PC-3 (cell line): ENCODE measurements at regions not wholly inside any gene's neighbourhood (a gene's known extent, or its start where the extent isn't known, plus 50 kb on each side); places are given as distances from the start of the nearest gene placed in this dataset.

ENCODE experiments used
- ATAC-seq: fragments of 200-7000 bp; cut with Tn5 transposase; 2 replicates; pipeline ENCODE4 v1.9.1; 2020; ENCODE audit warnings: mild to moderate bottlenecking, moderate library complexity
- BruUV-seq: library from RNA; stranded (reverse); fragments of 400-500 nt; replicated peaks from 2 replicates; lab custom pipeline; 2021; lab: Mats Ljungman, UMichigan
- CTCF ChIA-PET: fragments of 300-600 bp; sonication (Branson Sonifier 250); formaldehyde crosslinking; loops from one replicate; lab custom pipeline; 2022; ENCODE audit warnings: antibody characterized with exemption; lab: Charles Lee
- POLR2A ChIA-PET: fragments of 300-600 bp; sonication (Branson Sonifier 250); formaldehyde crosslinking; loops from one replicate; lab custom pipeline; 2022; ENCODE audit warnings: antibody characterized with exemption; ENCODE audit not compliant: unreplicated experiment; lab: Charles Lee
- DNase-seq: peaks from one replicate; pipeline ENCODE4 v3.0.0-alpha.2; 2015
- H2AFZ ChIP-seq: fragments of 300-600 bp; sonication (generic); 2 replicates; pipeline ENCODE4 v1.6.0; 2016; ENCODE audit warnings: antibody characterized with exemption, low read length
- H3F3A ChIP-seq: fragments of 300-600 bp; sonication (generic); one replicate; pipeline ENCODE4 v1.6.0; 2017; ENCODE audit warnings: antibody characterized with exemption, low read length, control low read depth, mild to moderate bottlenecking; ENCODE audit not compliant: unreplicated experiment
- H3K27ac ChIP-seq: fragments of 300-600 bp; sonication (generic); 2 replicates; pipeline ENCODE4 v1.5.1; 2016; ENCODE audit warnings: mild to moderate bottlenecking, low read length
- H3K27me3 ChIP-seq: fragments of 300-600 bp; sonication (generic); 2 replicates; pipeline ENCODE4 v1.6.1; 2016; ENCODE audit warnings: low read length, mixed read lengths
- H3K36me3 ChIP-seq: fragments of 300-600 bp; sonication (generic); 2 replicates; pipeline ENCODE4 v1.6.1; 2016; ENCODE audit warnings: low read depth, mixed run types, low read length, mixed read lengths
- H3K4me1 ChIP-seq: fragments of 300-600 bp; sonication (generic); 2 replicates; pipeline ENCODE4 v1.5.1; 2016; ENCODE audit warnings: low read length; ENCODE audit not compliant: insufficient read depth
- H3K4me2 ChIP-seq: fragments of 300-600 bp; sonication (generic); 2 replicates; pipeline ENCODE4 v1.6.0; 2016; ENCODE audit warnings: low read length
- H3K4me3 ChIP-seq: fragments of 300-600 bp; sonication (generic); 2 replicates; pipeline ENCODE4 v1.5.1; 2016; ENCODE audit warnings: mild to moderate bottlenecking, low read length, mixed read lengths
- H3K79me2 ChIP-seq: fragments of 300-600 bp; sonication (generic); 2 replicates; pipeline ENCODE4 v1.6.1; 2017; ENCODE audit warnings: low read length, mixed read lengths
- H3K9ac ChIP-seq: fragments of 300-600 bp; sonication (generic); 2 replicates; pipeline ENCODE4 v1.6.0; 2016; ENCODE audit warnings: mild to moderate bottlenecking, low read length
- H3K9me2 ChIP-seq: fragments of 300-600 bp; sonication (generic); replicated peaks from 2 replicates; pipeline ENCODE4 v1.6.1; 2016; ENCODE audit warnings: mixed run types, low read length, mixed read lengths
- H3K9me3 ChIP-seq: fragments of 300-600 bp; sonication (generic); 2 replicates; pipeline ENCODE4 v1.6.1; 2016; ENCODE audit warnings: low read length, mixed read lengths
- H4K20me1 ChIP-seq: fragments of 300-600 bp; sonication (generic); 2 replicates; pipeline ENCODE4 v1.6.1; 2016; ENCODE audit warnings: low read length, mixed read lengths
- CTCF ChIP-seq: fragments of 300-600 bp; sonication (generic); conservative IDR thresholded peaks from 2 replicates; pipeline ENCODE4 v1.5.1; 2017; ENCODE audit warnings: antibody characterized with exemption, low read depth, mild to moderate bottlenecking, low read length
- EZH2 ChIP-seq: fragments of 300-600 bp; sonication (generic); IDR thresholded peaks from one replicate; pipeline ENCODE4 v1.6.1; 2017; ENCODE audit warnings: antibody characterized with exemption, mild to moderate bottlenecking, low read length; ENCODE audit not compliant: unreplicated experiment
- EZH2phosphoT487 ChIP-seq: fragments of 300-600 bp; sonication (generic); IDR thresholded peaks from 2 replicates; pipeline ENCODE4 v1.6.1; 2018; ENCODE audit warnings: mild to moderate bottlenecking, antibody characterized with exemption, low read length, borderline replicate concordance
- intact Hi-C: fragments of 100-400 bp; cut with micrococcal nuclease; formaldehyde crosslinking; loops from 2 replicates; pipeline ENCODE4 v1.9.0; 2023

GRCh38 chr11:109750964-109751363 is 329.0 kb downstream of the C11orf87 start:
- DNase-seq (no peak), ATAC-seq (no peak)
- Histone ChIP-seq H3K4me3 (no peak overlapping the region), H3F3A (no peaks in the 10 kb centered on the region), H3K9me3 (no peaks in the 10 kb centered on the region), H3K9me2 (no peaks in the 10 kb centered on the region), H3K9ac (no peak overlapping the region), H3K27ac (no peak overlapping the region), H3K27me3 (peaks cover 53% of the 10 kb centered on the region), H3K4me2 (no peak overlapping the region), H3K4me1 (peaks cover 7% of the 10 kb centered on the region; the same call in 1 of the 2 replicates), H3K79me2 (no peaks in the 10 kb centered on the region), H3K36me3 (no peaks in the 10 kb centered on the region), H2AFZ (no peak overlapping the region), H4K20me1 (no peaks in the 10 kb centered on the region)
- ChIA-PET POLR2A (no interaction called here), CTCF (no interaction called here)
- TF ChIP-seq EZH2 (no peak), CTCF (no peak), EZH2phosphoT487 (no peak)
- intact Hi-C loops = no loop called here
- no TSS peak for BruUV-seq

GRCh38 chr11:109752212-109752825 is 330.3 kb downstream of the C11orf87 start:
- ChIA-PET POLR2A (no interaction called here), CTCF (no interaction called here)
- no peaks in the 10 kb centered on the region for H3K9me3 ChIP-seq
- TF ChIP-seq EZH2 (no peak), CTCF (no peak), EZH2phosphoT487 (no peak)
- H3K79me2 ChIP-seq = no peaks in the 10 kb centered on the region
- no peak for DNase-seq
- no peak for ATAC-seq
- no peak overlapping the region for H3K27ac ChIP-seq
- H3K4me3 ChIP-seq = no peak overlapping the region
- peaks cover 56% of the 10 kb centered on the region for H3K27me3 ChIP-seq
- no peak overlapping the region for H3K4me2 ChIP-seq
- no peaks in the 10 kb centered on the region for H3K36me3 ChIP-seq
- peaks cover 7% of the 10 kb centered on the region; the same call in 1 of the 2 replicates for H3K4me1 ChIP-seq
- BruUV-seq = no TSS peak
- intact Hi-C loops = no loop called here
- H4K20me1 ChIP-seq = no peaks in the 10 kb centered on the region
- no peaks in the 10 kb centered on the region for H3F3A ChIP-seq
- H2AFZ ChIP-seq = no peak overlapping the region
- no peaks in the 10 kb centered on the region for H3K9me2 ChIP-seq
- H3K9ac ChIP-seq = no peak overlapping the region

DNA sequence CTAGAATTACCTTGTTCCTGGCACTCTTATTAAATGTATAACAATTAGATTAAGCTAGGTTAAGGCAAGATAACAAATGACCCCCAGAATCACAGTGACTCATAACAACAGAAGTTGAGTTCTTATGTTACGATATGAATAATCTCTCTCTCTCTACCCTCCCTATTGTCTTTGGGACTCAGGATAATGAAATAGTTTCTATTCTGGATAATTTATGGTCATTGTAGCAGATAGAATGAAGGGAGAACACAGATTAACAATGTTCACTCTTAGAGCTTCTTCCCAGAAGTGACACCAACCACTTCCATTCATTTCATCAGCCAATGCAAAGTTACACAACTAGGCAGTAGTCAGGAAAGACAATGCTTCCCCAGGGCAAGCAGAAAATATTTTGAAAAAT is 334.5 kb downstream of the C11orf87 start:
- H3K27ac ChIP-seq = no peak overlapping the region
- H4K20me1 ChIP-seq = no peaks in the 10 kb centered on the region
- ChIA-PET CTCF (no interaction called here), POLR2A (interaction anchor here (0.7 kb wide), 1 partner anchor 1512 kb away, joined by 4 read pairs; no protein-coding TSS in a partner anchor)
- DNase-seq (no peak), ATAC-seq (no peak)
- no peaks in the 10 kb centered on the region for H3K36me3 ChIP-seq
- no peaks in the 10 kb centered on the region for H3K79me2 ChIP-seq
- H3K4me1 ChIP-seq = no peaks in the 10 kb centered on the region
- no peaks in the 10 kb centered on the region for H3F3A ChIP-seq
- no peak overlapping the region for H3K9ac ChIP-seq
- H3K4me2 ChIP-seq = no peak overlapping the region
- H3K9me2 ChIP-seq = no peaks in the 10 kb centered on the region
- no peak for TF ChIP-seq EZH2phosphoT487
- TF ChIP-seq CTCF = no peak
- no peak for TF ChIP-seq EZH2
- intact Hi-C loops = no loop called here
- H3K4me3 ChIP-seq = no peak overlapping the region
- peaks cover 43% of the 10 kb centered on the region; the same call in 1 of the 2 replicates for H3K27me3 ChIP-seq
- H2AFZ ChIP-seq = no peak overlapping the region
- no TSS peak for BruUV-seq
- no peaks in the 10 kb centered on the region for H3K9me3 ChIP-seq
